ENCODE measurements at regions not wholly inside any gene's neighbourhood (a gene's known extent, or its start where the extent isn't known, plus 50 kb on each side); places are given as distances from the start of the nearest gene placed in this dataset.

DNA sequence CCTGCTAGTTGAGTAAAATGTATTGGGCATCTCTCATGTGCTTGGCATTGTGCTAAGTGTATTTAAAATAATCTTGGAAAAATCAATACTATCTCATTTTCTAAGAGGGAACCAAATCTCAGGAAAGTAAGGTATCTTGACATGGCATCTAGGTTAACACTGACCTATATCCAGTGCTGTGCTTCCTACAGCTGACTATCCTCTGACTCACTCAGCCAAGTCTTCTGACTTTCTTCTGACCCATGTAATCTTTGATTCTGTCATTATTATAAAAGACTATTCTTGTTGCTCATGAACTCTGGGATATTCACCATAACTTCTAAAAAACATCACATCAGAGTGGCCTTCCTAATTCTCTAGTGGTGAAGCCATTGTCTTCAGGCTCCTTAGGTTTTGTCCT lies 304.1 kb upstream of the TENM4 start:
- H3K4me1 ChIP-seq (ENCODE audit: control insufficient read depth in 5 of 5, insufficient read depth in 5 of 5, low read length in 5 of 5), result peaks cover 0 to 24% (median 0%) of the 10 kb centered on the region in 5 donors
- DNase-seq, result no peak
- H3K27ac ChIP-seq (ENCODE audit: low read depth in 1 of 2, low read length in 1 of 2), result no peak overlapping the region
- ATAC-seq (ENCODE audit: insufficient read depth, low FRiP score), result no peak
- no peaks in the 10 kb centered on the region for H3K36me3 ChIP-seq (ENCODE audit: control insufficient read depth in 4 of 4, insufficient read depth in 4 of 4, low read length in 4 of 4)
- H3K9ac ChIP-seq (ENCODE audit: insufficient read depth in 1 of 2, low read length in 2 of 2), result no peak overlapping the region
- TF ChIP-seq, protein P1, sequence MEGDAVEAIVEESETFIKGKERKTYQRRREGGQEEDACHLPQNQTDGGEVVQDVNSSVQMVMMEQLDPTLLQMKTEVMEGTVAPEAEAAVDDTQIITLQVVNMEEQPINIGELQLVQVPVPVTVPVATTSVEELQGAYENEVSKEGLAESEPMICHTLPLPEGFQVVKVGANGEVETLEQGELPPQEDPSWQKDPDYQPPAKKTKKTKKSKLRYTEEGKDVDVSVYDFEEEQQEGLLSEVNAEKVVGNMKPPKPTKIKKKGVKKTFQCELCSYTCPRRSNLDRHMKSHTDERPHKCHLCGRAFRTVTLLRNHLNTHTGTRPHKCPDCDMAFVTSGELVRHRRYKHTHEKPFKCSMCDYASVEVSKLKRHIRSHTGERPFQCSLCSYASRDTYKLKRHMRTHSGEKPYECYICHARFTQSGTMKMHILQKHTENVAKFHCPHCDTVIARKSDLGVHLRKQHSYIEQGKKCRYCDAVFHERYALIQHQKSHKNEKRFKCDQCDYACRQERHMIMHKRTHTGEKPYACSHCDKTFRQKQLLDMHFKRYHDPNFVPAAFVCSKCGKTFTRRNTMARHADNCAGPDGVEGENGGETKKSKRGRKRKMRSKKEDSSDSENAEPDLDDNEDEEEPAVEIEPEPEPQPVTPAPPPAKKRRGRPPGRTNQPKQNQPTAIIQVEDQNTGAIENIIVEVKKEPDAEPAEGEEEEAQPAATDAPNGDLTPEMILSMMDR (IDR thresholded peaks at IDR 0.05; ENCODE audit: control extremely low read depth, extremely low read depth), result no peak
- peaks cover 0 to 2% (median 0%) of the 10 kb centered on the region in 4 donors for H3K9me3 ChIP-seq (ENCODE audit: control insufficient read depth in 4 of 4, insufficient read depth in 3 of 4, low read length in 3 of 4)
- no peaks in the 10 kb centered on the region for H3K27me3 ChIP-seq (ENCODE audit: control insufficient read depth in 3 of 3, insufficient read depth in 3 of 3, low read length in 2 of 3)
- no peak overlapping the region for H3K4me3 ChIP-seq

DNA sequence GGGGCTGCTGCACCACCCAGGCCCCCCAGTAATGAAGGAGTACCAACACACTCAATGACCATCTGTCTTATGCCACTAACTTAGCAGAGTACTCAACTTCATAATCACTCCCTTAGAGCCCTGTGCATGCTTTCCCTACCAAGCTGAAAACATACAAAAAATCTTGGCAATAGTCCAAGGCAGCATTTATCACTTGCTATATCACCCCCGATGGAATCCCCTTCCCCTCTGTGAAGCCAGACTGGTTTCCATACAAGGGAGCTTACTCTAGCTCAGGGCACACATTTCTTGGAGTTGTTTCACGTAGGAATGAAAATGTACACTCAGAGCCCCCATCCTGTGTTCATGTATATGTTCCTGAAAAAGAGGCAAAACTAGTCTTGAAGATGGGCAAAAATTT lies 301.3 kb upstream of the TENM4 start:
- DNase-seq (peak in 2 of 3 donors; percentile 16 to 31), ATAC-seq (ENCODE audit: insufficient read depth, low FRiP score) (no peak)
- Histone ChIP-seq H3K9ac (ENCODE audit: insufficient read depth in 1 of 2, low read length in 2 of 2) (no peak overlapping the region), H3K9me3 (ENCODE audit: control insufficient read depth in 4 of 4, insufficient read depth in 3 of 4, low read length in 3 of 4) (peaks cover 0 to 2% (median 0%) of the 10 kb centered on the region in 4 donors), H3K27me3 (ENCODE audit: control insufficient read depth in 3 of 3, insufficient read depth in 3 of 3, low read length in 2 of 3) (no peaks in the 10 kb centered on the region), H3K36me3 (ENCODE audit: control insufficient read depth in 4 of 4, insufficient read depth in 4 of 4, low read length in 4 of 4) (no peaks in the 10 kb centered on the region), H3K4me1 (ENCODE audit: control insufficient read depth in 5 of 5, insufficient read depth in 5 of 5, low read length in 5 of 5) (peaks cover 0 to 13% (median 0%) of the 10 kb centered on the region in 5 donors), H3K27ac (ENCODE audit: low read depth in 1 of 2, low read length in 1 of 2) (no peak overlapping the region), H3K4me3 (no peak overlapping the region)
- WGBS, 2 donors, result 58 to 86% methylated on average over 2 of the region's 2 CpGs
- TF ChIP-seq, protein P1 (IDR thresholded peaks at IDR 0.05; ENCODE audit: control extremely low read depth, extremely low read depth), result no peak

DNA sequence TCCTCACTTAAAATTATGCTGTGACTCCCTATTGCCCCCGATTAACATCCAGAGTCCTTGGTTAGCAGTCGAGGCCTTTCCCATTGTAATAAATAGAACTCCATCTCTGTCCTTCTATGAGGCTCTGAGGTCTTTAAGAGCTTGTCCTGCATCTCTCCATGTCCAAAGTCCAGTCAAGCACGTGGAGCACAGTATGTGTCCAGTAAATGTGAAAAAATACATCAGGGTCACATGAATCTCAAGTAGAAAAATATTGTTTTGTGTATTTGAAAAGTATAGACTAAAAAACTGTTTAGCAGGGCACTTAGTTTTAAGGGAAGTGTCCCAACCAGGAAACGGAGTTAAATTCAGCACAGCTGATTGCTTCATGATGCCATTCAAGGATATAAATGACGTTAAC lies 298.8 kb upstream of the TENM4 start:
- no peaks in the 10 kb centered on the region for H3K36me3 ChIP-seq (ENCODE audit: control insufficient read depth in 4 of 4, insufficient read depth in 4 of 4, low read length in 4 of 4)
- no peaks in the 10 kb centered on the region for H3K27me3 ChIP-seq (ENCODE audit: control insufficient read depth in 3 of 3, insufficient read depth in 3 of 3, low read length in 2 of 3)
- H3K4me1 ChIP-seq (ENCODE audit: control insufficient read depth in 5 of 5, insufficient read depth in 5 of 5, low read length in 5 of 5), result peaks cover 0 to 6% (median 0%) of the 10 kb centered on the region in 5 donors
- H3K9me3 ChIP-seq (ENCODE audit: control insufficient read depth in 4 of 4, insufficient read depth in 3 of 4, low read length in 3 of 4), result peaks cover 0 to 2% (median 0%) of the 10 kb centered on the region in 4 donors
- ATAC-seq (ENCODE audit: insufficient read depth, low FRiP score) (no peak), DNase-seq (no peak)
- H3K9ac ChIP-seq (ENCODE audit: insufficient read depth in 1 of 2, low read length in 2 of 2), result no peak overlapping the region
- H3K27ac ChIP-seq (ENCODE audit: low read depth in 1 of 2, low read length in 1 of 2), result no peak overlapping the region
- TF ChIP-seq, protein P1 (IDR thresholded peaks at IDR 0.05; ENCODE audit: control extremely low read depth, extremely low read depth), result no peak
- WGBS, 2 donors, result 70 to 72% methylated on average over 5 of the region's 5 CpGs
- no peak overlapping the region for H3K4me3 ChIP-seq

DNA sequence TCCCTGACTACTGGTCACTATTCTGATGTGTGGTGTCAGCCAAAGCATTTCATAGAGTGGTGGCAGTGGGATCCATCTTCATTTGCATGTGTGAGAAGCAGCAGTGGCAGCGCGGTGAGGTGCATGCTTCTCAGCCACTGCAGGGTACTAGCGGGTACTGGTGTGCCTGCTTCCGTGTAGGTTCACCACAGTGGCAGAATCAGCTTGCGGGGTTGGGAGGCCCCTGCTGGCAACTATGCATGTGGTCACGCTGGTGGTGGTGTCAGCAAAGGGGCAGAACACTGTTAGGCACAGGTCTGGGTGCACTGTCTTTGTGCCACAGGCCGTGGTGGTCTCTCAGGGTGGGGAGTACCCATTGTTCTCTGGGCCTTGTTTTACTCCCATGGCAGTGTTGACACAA lies 286.4 kb upstream of the TENM4 start:
- ATAC-seq (ENCODE audit: insufficient read depth, low FRiP score), result no peak
- 90 to 93% methylated on average over 7 of the region's 7 CpGs for WGBS, 2 donors

More for the DNA sequence above, 286.4 kb upstream of the TENM4 start:
- no peak overlapping the region for H3K27ac ChIP-seq (ENCODE audit: low read depth in 1 of 2, low read length in 1 of 2)
- H3K27me3 ChIP-seq (ENCODE audit: control insufficient read depth in 3 of 3, insufficient read depth in 3 of 3, low read length in 2 of 3), result no peaks in the 10 kb centered on the region
- H3K9me3 ChIP-seq (ENCODE audit: control insufficient read depth in 4 of 4, insufficient read depth in 3 of 4, low read length in 3 of 4), result peaks cover 0 to 7% (median 0%) of the 10 kb centered on the region in 4 donors
- no peak for DNase-seq
- no peaks in the 10 kb centered on the region for H3K36me3 ChIP-seq (ENCODE audit: control insufficient read depth in 4 of 4, insufficient read depth in 4 of 4, low read length in 4 of 4)
- no peak overlapping the region for H3K4me3 ChIP-seq
- H3K4me1 ChIP-seq (ENCODE audit: control insufficient read depth in 5 of 5, insufficient read depth in 5 of 5, low read length in 5 of 5), result no peaks in the 10 kb centered on the region
- no peak overlapping the region for H3K9ac ChIP-seq (ENCODE audit: insufficient read depth in 1 of 2, low read length in 2 of 2)
- TF ChIP-seq, protein P1 (IDR thresholded peaks at IDR 0.05; ENCODE audit: control extremely low read depth, extremely low read depth), result no peak

All from lung (tissue), 11 donors.